ENCODE measurements at regions not wholly inside any gene's neighbourhood (a gene's known extent, or its start where the extent isn't known, plus 50 kb on each side); places are given as distances from the start of the nearest gene placed in this dataset.

DNA sequence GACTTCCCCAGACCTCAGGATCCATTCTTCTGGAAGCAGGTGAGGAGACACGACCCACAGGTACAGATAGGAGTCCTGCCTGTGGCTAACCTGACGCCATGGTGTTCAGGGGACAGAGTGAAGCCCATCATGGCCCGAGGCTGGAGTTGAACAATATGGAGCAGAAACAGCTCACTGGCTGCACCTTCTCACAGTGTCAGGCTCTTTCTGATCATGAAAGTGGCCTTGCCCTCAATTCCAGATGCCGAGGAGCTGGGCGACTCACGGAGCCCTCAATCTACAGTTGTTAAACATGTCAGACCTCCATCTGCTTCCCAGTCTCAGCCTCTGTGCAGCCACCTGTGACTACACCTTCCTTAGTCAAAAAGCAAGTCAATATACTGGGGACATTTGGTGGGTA, 110.8 kb upstream of the SMAD3 start:
- Histone ChIP-seq H3K36me3 (ENCODE audit: control insufficient read depth in 2 of 2, extremely low read depth in 1 of 2, insufficient read depth in 2 of 2, low read length in 2 of 2) (no peaks in the 10 kb centered on the region), H3K4me2 (ENCODE audit: control insufficient read depth, extremely low read depth, insufficient read depth, low read depth, low read length) (peak overlapping the region; percentile 20), H4K20me1 (ENCODE audit: control insufficient read depth, extremely low read depth, insufficient read depth, low read length) (no peaks in the 10 kb centered on the region), H3K4me1 (ENCODE audit: control insufficient read depth, extremely low read depth, insufficient read depth, low read length) (peaks cover 32% of the 10 kb centered on the region), H2AFZ (ENCODE audit: control insufficient read depth, low read length) (no peak overlapping the region), H3K9me3 (ENCODE audit: control insufficient read depth, low read depth, low read length) (no peaks in the 10 kb centered on the region), H3K79me2 (ENCODE audit: control insufficient read depth, insufficient read depth, low read length) (no peaks in the 10 kb centered on the region), H3K27me3 (ENCODE audit: control insufficient read depth, extremely low read depth, insufficient read depth, low read length) (no peaks in the 10 kb centered on the region), H3K27ac (ENCODE audit: control insufficient read depth, insufficient read depth, low read length) (no peak overlapping the region), H3K9ac (ENCODE audit: control insufficient read depth, extremely low read depth, insufficient read depth, low read length) (no peak overlapping the region), H3K9me1 (ENCODE audit: control insufficient read depth, extremely low read depth, insufficient read depth, low read length) (no peaks in the 10 kb centered on the region), H3K4me3 (ENCODE audit: control insufficient read depth in 2 of 3, extremely low read depth in 1 of 3, insufficient read depth in 2 of 3, low read depth in 1 of 3, low read length in 3 of 3) (no peak overlapping the region)
- no peak for FAIRE-seq
- TF ChIP-seq EZH2 (IDR thresholded peaks at IDR 0.05; ENCODE audit: low read length), result no peak
- TF ChIP-seq, protein P1, sequence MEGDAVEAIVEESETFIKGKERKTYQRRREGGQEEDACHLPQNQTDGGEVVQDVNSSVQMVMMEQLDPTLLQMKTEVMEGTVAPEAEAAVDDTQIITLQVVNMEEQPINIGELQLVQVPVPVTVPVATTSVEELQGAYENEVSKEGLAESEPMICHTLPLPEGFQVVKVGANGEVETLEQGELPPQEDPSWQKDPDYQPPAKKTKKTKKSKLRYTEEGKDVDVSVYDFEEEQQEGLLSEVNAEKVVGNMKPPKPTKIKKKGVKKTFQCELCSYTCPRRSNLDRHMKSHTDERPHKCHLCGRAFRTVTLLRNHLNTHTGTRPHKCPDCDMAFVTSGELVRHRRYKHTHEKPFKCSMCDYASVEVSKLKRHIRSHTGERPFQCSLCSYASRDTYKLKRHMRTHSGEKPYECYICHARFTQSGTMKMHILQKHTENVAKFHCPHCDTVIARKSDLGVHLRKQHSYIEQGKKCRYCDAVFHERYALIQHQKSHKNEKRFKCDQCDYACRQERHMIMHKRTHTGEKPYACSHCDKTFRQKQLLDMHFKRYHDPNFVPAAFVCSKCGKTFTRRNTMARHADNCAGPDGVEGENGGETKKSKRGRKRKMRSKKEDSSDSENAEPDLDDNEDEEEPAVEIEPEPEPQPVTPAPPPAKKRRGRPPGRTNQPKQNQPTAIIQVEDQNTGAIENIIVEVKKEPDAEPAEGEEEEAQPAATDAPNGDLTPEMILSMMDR (optimal IDR thresholded peaks at IDR 0.05 in 1 of 3, IDR thresholded peaks at IDR 0.05 in 1 of 3, conservative IDR thresholded peaks at IDR 0.05 in 1 of 3; ENCODE audit: extremely low read depth in 1 of 3, insufficient read depth in 2 of 3, low read length in 3 of 3), result no peak
- dilution Hi-C loops (cut with MboI; ENCODE audit: extremely low pct_ligation_motif_present, low sequenced_read_pairs), result no loop called here
- no peak for DNase-seq (ENCODE audit: low read depth, low spot score)

- Histone ChIP-seq H3K4me2 (ENCODE audit: control insufficient read depth, extremely low read depth, insufficient read depth, low read depth, low read length) (peak overlapping the region; percentile 20), H4K20me1 (ENCODE audit: control insufficient read depth, extremely low read depth, insufficient read depth, low read length) (no peaks in the 10 kb centered on the region), H3K4me3 (ENCODE audit: control insufficient read depth in 2 of 3, extremely low read depth in 1 of 3, insufficient read depth in 2 of 3, low read depth in 1 of 3, low read length in 3 of 3) (no peak overlapping the region), H3K9me1 (ENCODE audit: control insufficient read depth, extremely low read depth, insufficient read depth, low read length) (no peaks in the 10 kb centered on the region), H3K36me3 (ENCODE audit: control insufficient read depth in 2 of 2, extremely low read depth in 1 of 2, insufficient read depth in 2 of 2, low read length in 2 of 2) (no peaks in the 10 kb centered on the region), H3K9me3 (ENCODE audit: control insufficient read depth, low read depth, low read length) (no peaks in the 10 kb centered on the region), H3K4me1 (ENCODE audit: control insufficient read depth, extremely low read depth, insufficient read depth, low read length) (peaks cover 32% of the 10 kb centered on the region), H2AFZ (ENCODE audit: control insufficient read depth, low read length) (peak overlapping the region; percentile 26), H3K9ac (ENCODE audit: control insufficient read depth, extremely low read depth, insufficient read depth, low read length) (no peak overlapping the region), H3K27ac (ENCODE audit: control insufficient read depth, insufficient read depth, low read length) (peak overlapping the region; percentile 26), H3K27me3 (ENCODE audit: control insufficient read depth, extremely low read depth, insufficient read depth, low read length) (no peaks in the 10 kb centered on the region), H3K79me2 (ENCODE audit: control insufficient read depth, insufficient read depth, low read length) (no peaks in the 10 kb centered on the region)
- DNase-seq (ENCODE audit: low read depth, low spot score), result no peak
- peak; percentile 5 for FAIRE-seq
- dilution Hi-C loops (cut with MboI; ENCODE audit: extremely low pct_ligation_motif_present, low sequenced_read_pairs), result no loop called here
- TF ChIP-seq, protein P1 (optimal IDR thresholded peaks at IDR 0.05 in 1 of 3, IDR thresholded peaks at IDR 0.05 in 1 of 3, conservative IDR thresholded peaks at IDR 0.05 in 1 of 3; ENCODE audit: extremely low read depth in 1 of 3, insufficient read depth in 2 of 3, low read length in 3 of 3), result no peak
- TF ChIP-seq EZH2 (IDR thresholded peaks at IDR 0.05; ENCODE audit: low read length), result no peak
These were observed 110.3 kb upstream of the SMAD3 start for GRCh38 chr15:66955001-66955516.
